ENCODE measurements at regions not wholly inside any gene's neighbourhood (a gene's known extent, or its start where the extent isn't known, plus 50 kb on each side); places are given as distances from the start of the nearest gene placed in this dataset.

GRCh38 chr16:26275021-26275590, 583.3 kb downstream of the HS3ST4 start:
- DNase-seq (ENCODE audit: low spot score) (no peak), ATAC-seq (no peak), FAIRE-seq (no peak)
- 3% methylated on average over 3 of the region's 3 CpGs for WGBS (ENCODE audit: low lambda C conversion rate)
- Histone ChIP-seq H3K27ac (ENCODE audit: extremely low read length, insufficient read depth, low read length) (no peak overlapping the region), H3K4me2 (ENCODE audit: low read depth, low read length) (no peak overlapping the region), H3K4me3 (replicated peaks in 1 of 3; ENCODE audit: insufficient read depth in 1 of 3, low read depth in 2 of 3, low read length in 3 of 3) (no peak overlapping the region), H3K27me3 (ENCODE audit: control insufficient read depth in 1 of 2, insufficient read depth in 2 of 2, low read length in 2 of 2) (no peaks in the 10 kb centered on the region), H2AFZ (ENCODE audit: low read length) (no peak overlapping the region), H3K4me1 (ENCODE audit: insufficient read depth, low read length) (no peaks in the 10 kb centered on the region), H3K79me2 (ENCODE audit: insufficient read depth, low read length) (no peaks in the 10 kb centered on the region), H3K9ac (ENCODE audit: insufficient read depth, low read depth, low read length) (no peak overlapping the region), H4K20me1 (ENCODE audit: insufficient read depth, low read length) (no peaks in the 10 kb centered on the region), H3K36me3 (replicated peaks in 1 of 2; ENCODE audit: control insufficient read depth in 1 of 2, insufficient read depth in 2 of 2, low read length in 2 of 2) (no peaks in the 10 kb centered on the region), H3K9me3 (ENCODE audit: low read length) (peaks cover 78% of the 10 kb centered on the region)
- in situ Hi-C loops (cut with HindIII; ENCODE audit: extremely low pct_ligation_motif_present, low pct_unique_long_range_greater_than_20kb) (no loop called here), intact Hi-C loops (cut with micrococcal nuclease; ENCODE audit: unreplicated experiment) (no loop called here)
- ChIA-PET CTCF (ENCODE audit: low intra/inter-chr PET ratio, low total read pairs) (no interaction called here), POLR2A (no interaction called here)
- no TSS peak for BruUV-seq (replicated peaks)
- no peak for TF ChIP-seq NBN (conservative IDR thresholded peaks at IDR 0.05)
- TF ChIP-seq NR1H2 (CRISPR knock-in tag; IDR thresholded peaks at IDR 0.05; ENCODE audit: borderline replicate concordance, low read depth): no peak
- no peak for TF ChIP-seq TOE1 (CRISPR knock-in tag; IDR thresholded peaks at IDR 0.05)
- TF ChIP-seq XRCC5 (optimal IDR thresholded peaks at IDR 0.05; ENCODE audit: low read length): no peak
- no peak for TF ChIP-seq GLI4 (CRISPR knock-in tag; IDR thresholded peaks at IDR 0.05; ENCODE audit: borderline replicate concordance)
- no peak for TF ChIP-seq ZNF777 (CRISPR knock-in tag; IDR thresholded peaks at IDR 0.05)
- no peak for TF ChIP-seq MAFF (IDR thresholded peaks at IDR 0.05; ENCODE audit: low read depth, low read length)
- TF ChIP-seq ZNF530 (CRISPR knock-in tag; IDR thresholded peaks at IDR 0.05; ENCODE audit: low read depth): no peak
- no peak for TF ChIP-seq ZNF512B (CRISPR knock-in tag; IDR thresholded peaks at IDR 0.05; ENCODE audit: borderline replicate concordance)
- no peak for TF ChIP-seq EEA1 (CRISPR knock-in tag; IDR thresholded peaks at IDR 0.05; ENCODE audit: borderline replicate concordance)
- TF ChIP-seq JARID2 (CRISPR knock-in tag; IDR thresholded peaks at IDR 0.05; ENCODE audit: insufficient replicate concordance): no peak
- TF ChIP-seq TRIM22 (IDR thresholded peaks at IDR 0.05): no peak
- no peak for TF ChIP-seq ZMAT3 (CRISPR knock-in tag; conservative IDR thresholded peaks at IDR 0.05)
- TF ChIP-seq ZBTB7B (CRISPR knock-in tag; IDR thresholded peaks at IDR 0.05): no peak
- no peak for TF ChIP-seq SAP130 (CRISPR knock-in tag; IDR thresholded peaks at IDR 0.05; ENCODE audit: low read depth)
- TF ChIP-seq ZNF816 (CRISPR knock-in tag; IDR thresholded peaks at IDR 0.05; ENCODE audit: borderline replicate concordance): no peak
- TF ChIP-seq ETV5 (CRISPR knock-in tag; IDR thresholded peaks at IDR 0.05; ENCODE audit: borderline replicate concordance): no peak
- no peak for TF ChIP-seq ZFAT (CRISPR knock-in tag; conservative IDR thresholded peaks at IDR 0.05)
- TF ChIP-seq MAFG (CRISPR knock-in tag; IDR thresholded peaks at IDR 0.05): no peak

Data from HepG2 (cell line).